ENCODE measurements at regions not wholly inside any gene's neighbourhood (a gene's known extent, or its start where the extent isn't known, plus 50 kb on each side); places are given as distances from the start of the nearest gene placed in this dataset.
A peak's percentile ranks its signal among the peaks of the same experiment; 100 is the strongest.

DNA sequence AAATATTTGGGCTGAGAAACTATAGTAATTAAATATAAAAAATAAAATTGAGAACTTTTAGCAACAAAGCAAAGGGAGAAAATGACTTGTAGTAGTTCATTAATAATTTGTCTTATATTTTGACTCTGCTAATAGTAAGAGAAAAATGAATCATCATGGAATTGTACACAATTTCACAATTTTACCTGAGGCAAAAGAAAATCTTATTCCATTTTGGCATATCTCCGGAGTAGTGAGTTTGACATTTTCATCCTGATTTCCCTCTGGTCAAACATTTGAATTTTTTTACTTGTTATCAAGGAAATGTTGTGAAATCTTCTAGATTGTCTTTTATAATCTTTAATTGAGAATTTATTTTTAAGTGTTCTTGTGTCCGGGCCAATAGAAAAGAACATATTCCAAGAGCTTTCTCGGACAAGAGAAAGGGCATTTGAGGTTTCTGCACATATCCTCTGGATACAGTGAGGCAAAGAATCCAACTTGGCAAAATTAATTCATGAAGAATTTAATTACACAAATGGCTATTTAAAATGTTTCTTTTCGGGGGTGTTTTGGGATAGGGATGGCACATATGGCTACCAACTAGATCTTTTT, 89.3 kb upstream of the IGSF10 start:
- DNase-seq (ENCODE audit: unreplicated experiment): peak; percentile 45
- intact Hi-C loops (cut with micrococcal nuclease): no loop called here
- Mint-ChIP-seq H3K4me1 (ENCODE audit: insufficient read depth, unreplicated experiment) (peaks cover 8% of the 10 kb centered on the region), H3K4me3 (ENCODE audit: unreplicated experiment) (no peak overlapping the region), H3K27ac (ENCODE audit: low read depth, unreplicated experiment) (no peak overlapping the region), H3K27me3 (ENCODE audit: insufficient read depth, unreplicated experiment) (no peaks in the 10 kb centered on the region), H3K36me3 (ENCODE audit: insufficient read depth, unreplicated experiment) (no peaks in the 10 kb centered on the region), H3K9me3 (ENCODE audit: unreplicated experiment) (no peaks in the 10 kb centered on the region)
- TF ChIP-seq, protein P1, sequence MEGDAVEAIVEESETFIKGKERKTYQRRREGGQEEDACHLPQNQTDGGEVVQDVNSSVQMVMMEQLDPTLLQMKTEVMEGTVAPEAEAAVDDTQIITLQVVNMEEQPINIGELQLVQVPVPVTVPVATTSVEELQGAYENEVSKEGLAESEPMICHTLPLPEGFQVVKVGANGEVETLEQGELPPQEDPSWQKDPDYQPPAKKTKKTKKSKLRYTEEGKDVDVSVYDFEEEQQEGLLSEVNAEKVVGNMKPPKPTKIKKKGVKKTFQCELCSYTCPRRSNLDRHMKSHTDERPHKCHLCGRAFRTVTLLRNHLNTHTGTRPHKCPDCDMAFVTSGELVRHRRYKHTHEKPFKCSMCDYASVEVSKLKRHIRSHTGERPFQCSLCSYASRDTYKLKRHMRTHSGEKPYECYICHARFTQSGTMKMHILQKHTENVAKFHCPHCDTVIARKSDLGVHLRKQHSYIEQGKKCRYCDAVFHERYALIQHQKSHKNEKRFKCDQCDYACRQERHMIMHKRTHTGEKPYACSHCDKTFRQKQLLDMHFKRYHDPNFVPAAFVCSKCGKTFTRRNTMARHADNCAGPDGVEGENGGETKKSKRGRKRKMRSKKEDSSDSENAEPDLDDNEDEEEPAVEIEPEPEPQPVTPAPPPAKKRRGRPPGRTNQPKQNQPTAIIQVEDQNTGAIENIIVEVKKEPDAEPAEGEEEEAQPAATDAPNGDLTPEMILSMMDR (IDR thresholded peaks at IDR 0.05; ENCODE audit: unreplicated experiment): no peak
- no TSS peak for BruUV-seq (replicated peaks)
- ChIA-PET CTCF (no interaction called here), POLR2A (interaction anchor here (1.0 kb wide), 1 partner anchor 11 kb away, joined by 3 read pairs; no protein-coding TSS in a partner anchor)

DNA sequence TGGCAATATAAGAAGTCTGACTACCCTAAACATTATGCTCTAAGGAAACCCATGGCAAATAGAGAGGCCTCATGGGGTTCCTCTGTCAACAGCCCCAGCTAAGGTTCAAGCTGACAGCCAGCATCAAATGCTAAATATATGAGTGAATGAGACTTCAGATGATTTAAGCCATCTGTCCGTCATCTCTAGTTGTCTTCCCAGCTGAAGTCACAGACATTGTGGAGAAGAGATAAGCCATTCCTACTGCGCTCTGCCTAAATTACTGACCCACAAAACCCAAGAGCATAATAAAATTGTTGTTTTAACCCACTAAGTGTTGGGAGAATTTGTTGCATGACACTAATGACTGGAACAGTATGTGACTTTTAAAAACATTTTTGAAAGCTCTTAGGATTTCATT, 87.3 kb upstream of the IGSF10 start:
- H3K27me3 Mint-ChIP-seq (ENCODE audit: insufficient read depth, unreplicated experiment): no peaks in the 10 kb centered on the region
- BruUV-seq (replicated peaks): no TSS peak
- H3K27ac Mint-ChIP-seq (ENCODE audit: low read depth, unreplicated experiment): no peak overlapping the region
- ChIA-PET POLR2A (no interaction called here), CTCF (no interaction called here)
- TF ChIP-seq, protein P1 (IDR thresholded peaks at IDR 0.05; ENCODE audit: unreplicated experiment): no peak
- no peaks in the 10 kb centered on the region for H3K9me3 Mint-ChIP-seq (ENCODE audit: unreplicated experiment)
- intact Hi-C loops (cut with micrococcal nuclease): no loop called here
- no peaks in the 10 kb centered on the region for H3K36me3 Mint-ChIP-seq (ENCODE audit: insufficient read depth, unreplicated experiment)
- H3K4me3 Mint-ChIP-seq (ENCODE audit: unreplicated experiment): no peak overlapping the region
- peaks cover 13% of the 10 kb centered on the region for H3K4me1 Mint-ChIP-seq (ENCODE audit: insufficient read depth, unreplicated experiment)
- no peak for DNase-seq (ENCODE audit: unreplicated experiment)

DNA sequence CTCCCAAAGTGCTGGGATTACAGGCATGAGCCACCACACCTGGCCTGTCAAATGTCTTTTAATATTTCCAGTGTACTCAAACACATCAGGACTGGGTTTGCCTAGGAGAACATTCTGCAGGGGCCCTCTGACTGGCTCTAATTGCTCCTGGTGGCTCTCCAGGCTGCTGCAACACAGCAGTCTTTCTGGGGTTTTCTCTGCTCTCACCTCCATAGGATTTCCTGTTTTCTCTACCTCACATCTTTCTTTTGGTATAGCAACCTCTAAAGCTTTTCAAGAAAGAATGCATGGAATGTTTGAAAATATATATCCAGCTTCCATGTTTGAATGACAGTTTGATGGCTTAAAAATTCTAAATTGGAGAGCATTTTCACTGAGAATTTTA, 83.3 kb upstream of the IGSF10 start:
- peaks cover 7% of the 10 kb centered on the region for H3K4me1 Mint-ChIP-seq (ENCODE audit: insufficient read depth, unreplicated experiment)
- H3K4me3 Mint-ChIP-seq (ENCODE audit: unreplicated experiment): no peak overlapping the region
- TF ChIP-seq, protein P1 (IDR thresholded peaks at IDR 0.05; ENCODE audit: unreplicated experiment): no peak
- intact Hi-C loops (cut with micrococcal nuclease): no loop called here
- no peak for DNase-seq (ENCODE audit: unreplicated experiment)
- H3K27ac Mint-ChIP-seq (ENCODE audit: low read depth, unreplicated experiment): no peak overlapping the region
- H3K36me3 Mint-ChIP-seq (ENCODE audit: insufficient read depth, unreplicated experiment): no peaks in the 10 kb centered on the region
- H3K27me3 Mint-ChIP-seq (ENCODE audit: insufficient read depth, unreplicated experiment): no peaks in the 10 kb centered on the region
- no peaks in the 10 kb centered on the region for H3K9me3 Mint-ChIP-seq (ENCODE audit: unreplicated experiment)
- ChIA-PET POLR2A (no interaction called here), CTCF (interaction anchor here (0.8 kb wide), 1 partner anchor 14 kb away, joined by 6 read pairs; no protein-coding TSS in a partner anchor)
- BruUV-seq (replicated peaks): no TSS peak

DNA sequence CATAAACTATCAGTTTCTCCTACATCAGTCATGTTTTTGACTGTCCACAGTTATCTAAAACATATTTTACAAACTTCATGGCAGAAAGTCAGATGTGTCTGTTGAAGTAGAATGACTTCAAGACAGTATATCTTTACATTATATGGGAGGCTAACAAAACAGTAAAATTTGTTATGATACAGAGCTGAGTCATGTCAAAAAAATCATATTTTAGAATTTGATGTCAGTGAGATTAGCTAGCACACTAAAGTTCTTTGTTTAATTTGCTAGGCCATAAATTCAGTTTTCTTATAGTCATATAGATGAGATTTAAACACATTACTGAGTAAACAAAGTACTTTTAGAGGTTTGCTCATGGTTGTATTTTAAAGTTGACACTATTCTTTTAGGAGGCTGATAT, 80.3 kb upstream of the IGSF10 start:
- no peak overlapping the region for H3K27ac Mint-ChIP-seq (ENCODE audit: low read depth, unreplicated experiment)
- no peaks in the 10 kb centered on the region for H3K9me3 Mint-ChIP-seq (ENCODE audit: unreplicated experiment)
- TF ChIP-seq, protein P1 (IDR thresholded peaks at IDR 0.05; ENCODE audit: unreplicated experiment): no peak
- peaks cover 7% of the 10 kb centered on the region for H3K4me1 Mint-ChIP-seq (ENCODE audit: insufficient read depth, unreplicated experiment)
- H3K27me3 Mint-ChIP-seq (ENCODE audit: insufficient read depth, unreplicated experiment): no peaks in the 10 kb centered on the region
- no TSS peak for BruUV-seq (replicated peaks)
- no peaks in the 10 kb centered on the region for H3K36me3 Mint-ChIP-seq (ENCODE audit: insufficient read depth, unreplicated experiment)
- intact Hi-C loops (cut with micrococcal nuclease): no loop called here
- CTCF ChIA-PET: no interaction called here
- no peak overlapping the region for H3K4me3 Mint-ChIP-seq (ENCODE audit: unreplicated experiment)
- POLR2A ChIA-PET: no interaction called here
- no peak for DNase-seq (ENCODE audit: unreplicated experiment)

Data from MCF 10A (cell line).